Neuronal stem cell (in vitro differentiated cells): ENCODE measurements at regions not wholly inside any gene's neighbourhood (a gene's known extent, or its start where the extent isn't known, plus 50 kb on each side); places are given as distances from the start of the nearest gene placed in this dataset.

Experiments used
- DNase-seq: peaks from one replicate; pipeline ENCODE4 v3.0.0-alpha.2; 2013; ENCODE audit warnings: low spot score
- H2AFZ ChIP-seq: one replicate; pipeline ENCODE4 v1.6.1; 2013; ENCODE audit warnings: mild to moderate bottlenecking, low read length, inconsistent platforms
- H2AK5ac ChIP-seq: 2 replicates; pipeline ENCODE4 v1.6.1; 2013; ENCODE audit warnings: low read depth, mild to moderate bottlenecking, inconsistent platforms, low read length, moderate library complexity, mixed read lengths
- H2BK120ac ChIP-seq: 2 replicates; pipeline ENCODE4 v1.6.1; 2013; ENCODE audit warnings: low read depth, mild to moderate bottlenecking, inconsistent platforms, low read length, moderate library complexity, mixed read lengths
- H2BK12ac ChIP-seq: one replicate; pipeline ENCODE4 v1.6.1; 2013; ENCODE audit warnings: low read length, inconsistent platforms
- H2BK15ac ChIP-seq: 2 replicates; pipeline ENCODE4 v1.6.1; 2013; ENCODE audit warnings: mild to moderate bottlenecking, low read length, inconsistent platforms, mixed read lengths
- H2BK5ac ChIP-seq: one replicate; pipeline ENCODE4 v1.6.1; 2013; ENCODE audit warnings: inconsistent platforms, mild to moderate bottlenecking, low read length, moderate library complexity
- H3K14ac ChIP-seq: one replicate; pipeline ENCODE4 v1.6.1; 2013; ENCODE audit warnings: low read length, inconsistent platforms
- H3K18ac ChIP-seq: 2 replicates; pipeline ENCODE4 v1.6.1; 2013; ENCODE audit warnings: low read length, inconsistent platforms
- H3K23ac ChIP-seq: 2 replicates; pipeline ENCODE4 v1.6.1; 2013; ENCODE audit warnings: low read depth, mild to moderate bottlenecking, mixed read lengths, low read length, inconsistent platforms; ENCODE audit not compliant: poor library complexity
- H3K27ac ChIP-seq: replicated peaks from 3 replicates; pipeline ENCODE4 v1.5.1; 2013; ENCODE audit warnings: low read length, inconsistent platforms
- H3K27me3 ChIP-seq, 3 experiments: 2 replicates each; pipeline ENCODE4 v1.6.1; 2013; ENCODE audit warnings: low read length in 3 of 3, mild to moderate bottlenecking in 2 of 3, inconsistent platforms in 1 of 3, low read depth in 1 of 3, mixed read lengths in 1 of 3, moderate library complexity in 1 of 3; ENCODE audit not compliant: control insufficient read depth in 3 of 3, insufficient read depth in 3 of 3
- H3K36me3 ChIP-seq, 2 donors: replicated peaks in 1 of 2; 2 replicates each; pipeline ENCODE4 v1.6.1; 2013; ENCODE audit warnings: low read length in 2 of 2; ENCODE audit not compliant: control insufficient read depth in 2 of 2, insufficient read depth in 2 of 2
- H3K4ac ChIP-seq: 2 replicates; pipeline ENCODE4 v1.6.1; 2013; ENCODE audit warnings: inconsistent platforms, mild to moderate bottlenecking, low read length, moderate library complexity
- H3K4me1 ChIP-seq, 2 donors: 1 replicate in 1 of 2; 2 replicates in 1 of 2; pipeline ENCODE4 v1.6.1; 2013; ENCODE audit warnings: low read length in 2 of 2, low read depth in 1 of 2; ENCODE audit not compliant: control insufficient read depth in 2 of 2, insufficient read depth in 1 of 2
- H3K4me2 ChIP-seq: one replicate; pipeline ENCODE4 v1.6.1; 2013; ENCODE audit warnings: mild to moderate bottlenecking, low read length, inconsistent platforms; ENCODE audit not compliant: insufficient read depth, poor library complexity, severe bottlenecking
- H3K4me3 ChIP-seq, 2 donors: 2 replicates each; pipeline ENCODE4 v1.5.1; 2013; ENCODE audit warnings: low read length in 2 of 2, mild to moderate bottlenecking in 2 of 2, inconsistent platforms in 1 of 2, moderate library complexity in 1 of 2
- H3K79me1 ChIP-seq: one replicate; pipeline ENCODE4 v1.6.1; 2013; ENCODE audit warnings: low read depth, mild to moderate bottlenecking, inconsistent platforms, low read length, moderate library complexity
- H3K9ac ChIP-seq: one replicate; pipeline ENCODE4 v1.6.1; 2013; ENCODE audit warnings: mild to moderate bottlenecking, low read depth, low read length, inconsistent platforms; ENCODE audit not compliant: poor library complexity
- H3K9me3 ChIP-seq, 2 donors: replicated peaks in 1 of 2; 2 replicates each; pipeline versions ENCODE3 to v1.6.1; 2013; ENCODE audit warnings: low read length in 2 of 2, mild to moderate bottlenecking in 2 of 2, inconsistent platforms in 1 of 2, low read depth in 1 of 2, mixed read lengths in 1 of 2, moderate library complexity in 1 of 2; ENCODE audit not compliant: control insufficient read depth in 2 of 2, insufficient read depth in 1 of 2
- H4K8ac ChIP-seq: one replicate; pipeline ENCODE4 v1.6.1; 2013; ENCODE audit warnings: low read depth, mild to moderate bottlenecking, inconsistent platforms, low read length, moderate library complexity
- H4K91ac ChIP-seq: one replicate; pipeline ENCODE4 v1.6.1; 2013; ENCODE audit warnings: low read length, low read depth, mild to moderate bottlenecking, inconsistent platforms; ENCODE audit not compliant: poor library complexity
- WGBS, 2 donors: extraction: QIAGEN DNeasy Blood & Tissue Kit; methylation state at CpG; one replicate each; pipeline ENCODE4 v1.1.7; 2013; ENCODE audit warnings: missing lambda C conversion rate in 2 of 2, mixed read lengths in 1 of 2; ENCODE audit not compliant: insufficient read length in 2 of 2, insufficient replicate concordance in 1 of 2; ENCODE audit errors: extremely low coverage in 2 of 2; 5-methylcytosine and 5-hydroxymethylcytosine counted together

DNA sequence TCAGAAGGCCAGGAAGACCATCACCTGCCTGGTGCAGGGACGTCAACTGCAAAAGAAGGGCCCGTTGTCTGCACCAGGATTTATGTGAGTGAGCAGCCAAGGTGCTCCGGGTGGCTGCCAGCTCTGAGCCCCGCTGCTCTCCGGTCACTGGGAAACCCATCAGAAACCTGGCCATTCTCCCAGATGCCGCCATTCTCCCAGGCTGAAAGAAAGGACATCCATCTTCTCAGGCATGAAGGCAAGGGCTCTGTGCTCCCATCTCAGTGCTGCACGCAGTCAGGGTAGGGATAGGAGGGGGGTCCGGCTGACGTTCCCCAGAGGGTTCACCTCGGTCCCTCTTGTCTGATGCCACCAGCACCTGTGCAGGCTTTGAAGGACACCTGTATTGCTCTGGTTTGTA lies 158.4 kb downstream of the ERCC6L2 start:
- Histone ChIP-seq H3K23ac (no peak overlapping the region), H3K27ac (no peak overlapping the region), H3K18ac (no peak overlapping the region), H3K9me3 (peaks cover 11 to 23% of the 10 kb centered on the region in 2 donors), H2BK12ac (no peak overlapping the region), H2AFZ (no peak overlapping the region), H2BK120ac (no peak overlapping the region), H3K4me2 (no peak overlapping the region), H2BK15ac (no peak overlapping the region), H4K91ac (peak overlapping the region; percentile 73), H3K14ac (no peak overlapping the region), H2BK5ac (no peak overlapping the region), H3K4me1 (no peaks in the 10 kb centered on the region), H3K4me3 (no peak overlapping the region), H3K79me1 (no peaks in the 10 kb centered on the region), H2AK5ac (no peak overlapping the region), H4K8ac (no peak overlapping the region), H3K27me3 (no peaks in the 10 kb centered on the region), H3K9ac (no peak overlapping the region), H3K4ac (no peak overlapping the region), H3K36me3 (peaks cover 0 to 1% of the 10 kb centered on the region in 2 donors)
- DNase-seq, result no peak
- WGBS, 2 donors, result no CpG with 5 or more reads among the region's 10 CpGs

DNA sequence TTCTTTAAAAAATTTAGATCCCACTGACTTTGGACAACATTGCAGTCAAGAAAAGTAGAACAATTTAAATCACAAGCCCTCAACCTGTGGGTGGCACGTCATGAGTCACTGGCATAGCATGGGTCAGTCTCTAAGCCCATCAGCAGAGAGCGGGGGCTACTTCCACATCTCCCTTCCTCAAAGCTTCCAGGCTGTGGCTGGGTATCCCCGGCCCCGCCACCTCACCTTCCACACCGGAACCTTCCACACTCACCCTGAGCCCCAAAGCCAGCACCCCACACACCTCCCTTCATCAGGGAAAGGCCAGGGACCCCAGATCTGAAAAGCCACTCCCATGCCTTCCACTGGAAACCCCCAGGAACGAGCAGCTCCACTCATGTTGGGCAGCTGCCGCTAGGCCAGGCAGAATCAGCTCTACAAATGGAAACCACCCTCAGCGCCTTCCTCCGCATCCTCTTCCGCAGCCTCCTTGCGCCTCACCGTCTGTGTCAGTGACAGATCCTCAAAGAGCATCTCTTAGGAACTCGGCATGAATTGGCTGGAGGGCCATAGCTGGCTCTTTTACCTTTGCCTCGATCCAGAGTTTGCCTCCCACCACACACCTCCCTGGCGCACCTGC lies 156.5 kb downstream of the ERCC6L2 start:
- H3K4ac ChIP-seq, result no peak overlapping the region
- peak overlapping the region; percentile 7 for H2BK5ac ChIP-seq
- no peak overlapping the region for H3K23ac ChIP-seq
- no peak overlapping the region for H4K8ac ChIP-seq
- peaks cover 0 to 7% of the 10 kb centered on the region in 2 donors for H3K4me1 ChIP-seq
- no CpG with 5 or more reads among the region's 15 CpGs for WGBS, 2 donors
- H3K9me3 ChIP-seq, result peaks cover 9 to 16% of the 10 kb centered on the region in 2 donors
- no peaks in the 10 kb centered on the region for H3K79me1 ChIP-seq
- H2BK12ac ChIP-seq, result no peak overlapping the region
- no peak overlapping the region for H3K4me2 ChIP-seq
- H2BK15ac ChIP-seq, result no peak overlapping the region
- H3K4me3 ChIP-seq, result no peak overlapping the region
- H3K18ac ChIP-seq, result no peak overlapping the region
- H3K14ac ChIP-seq, result no peak overlapping the region
- no peak for DNase-seq
- H3K9ac ChIP-seq, result no peak overlapping the region
- peaks cover 0 to 15% (median 0%) of the 10 kb centered on the region in 3 experiments for H3K27me3 ChIP-seq
- no peak overlapping the region for H3K27ac ChIP-seq
- no peak overlapping the region for H4K91ac ChIP-seq
- no peak overlapping the region for H2AFZ ChIP-seq
- H2BK120ac ChIP-seq, result no peak overlapping the region
- peaks cover 0 to 1% of the 10 kb centered on the region in 2 donors for H3K36me3 ChIP-seq
- H2AK5ac ChIP-seq, result peak overlapping the region; percentile 61

DNA sequence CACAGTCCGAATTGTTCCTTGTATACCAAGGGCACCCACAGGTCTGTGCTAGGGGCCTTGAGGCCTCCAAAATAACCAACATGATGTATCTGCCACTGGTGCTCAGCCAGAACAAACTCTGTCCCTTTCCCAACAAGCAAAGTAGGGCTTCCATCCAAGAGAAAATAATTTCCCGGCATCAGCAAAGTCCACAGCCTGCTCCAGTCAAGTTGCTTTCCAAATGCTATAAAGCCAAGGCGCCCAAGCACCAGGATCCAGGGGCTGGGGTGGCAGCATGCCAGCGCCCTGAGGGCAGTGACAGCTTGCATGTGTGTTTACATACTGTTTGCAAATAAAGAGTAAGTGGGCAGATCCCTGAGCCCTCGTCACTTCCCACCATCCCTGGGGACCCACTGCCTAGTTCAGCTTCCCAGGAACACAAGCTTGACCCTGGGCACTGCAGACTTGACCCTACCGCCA lies 155.9 kb downstream of the ERCC6L2 start:
- peaks cover 12 to 16% of the 10 kb centered on the region in 2 donors for H3K9me3 ChIP-seq
- no peak overlapping the region for H4K91ac ChIP-seq
- no peak overlapping the region for H2BK5ac ChIP-seq
- no peak overlapping the region for H2AK5ac ChIP-seq
- no peaks in the 10 kb centered on the region for H3K79me1 ChIP-seq
- H3K4ac ChIP-seq, result no peak overlapping the region
- H3K36me3 ChIP-seq, result peaks cover 0 to 1% of the 10 kb centered on the region in 2 donors
- H2BK15ac ChIP-seq, result no peak overlapping the region
- H4K8ac ChIP-seq, result no peak overlapping the region
- peak overlapping the region; percentile 19 for H3K23ac ChIP-seq
- H3K27ac ChIP-seq, result no peak overlapping the region
- H3K4me1 ChIP-seq, result peaks cover 0 to 12% of the 10 kb centered on the region in 2 donors
- H3K4me3 ChIP-seq, result no peak overlapping the region
- DNase-seq, result no peak
- H3K14ac ChIP-seq, result no peak overlapping the region
- H3K18ac ChIP-seq, result no peak overlapping the region
- H3K27me3 ChIP-seq, result peaks cover 0 to 22% (median 0%) of the 10 kb centered on the region in 3 experiments
- no CpG with 5 or more reads among the region's 6 CpGs for WGBS, 2 donors
- H2BK120ac ChIP-seq, result peak overlapping the region; percentile 40
- no peak overlapping the region for H2BK12ac ChIP-seq
- no peak overlapping the region for H3K4me2 ChIP-seq
- no peak overlapping the region for H3K9ac ChIP-seq
- H2AFZ ChIP-seq, result no peak overlapping the region

DNA sequence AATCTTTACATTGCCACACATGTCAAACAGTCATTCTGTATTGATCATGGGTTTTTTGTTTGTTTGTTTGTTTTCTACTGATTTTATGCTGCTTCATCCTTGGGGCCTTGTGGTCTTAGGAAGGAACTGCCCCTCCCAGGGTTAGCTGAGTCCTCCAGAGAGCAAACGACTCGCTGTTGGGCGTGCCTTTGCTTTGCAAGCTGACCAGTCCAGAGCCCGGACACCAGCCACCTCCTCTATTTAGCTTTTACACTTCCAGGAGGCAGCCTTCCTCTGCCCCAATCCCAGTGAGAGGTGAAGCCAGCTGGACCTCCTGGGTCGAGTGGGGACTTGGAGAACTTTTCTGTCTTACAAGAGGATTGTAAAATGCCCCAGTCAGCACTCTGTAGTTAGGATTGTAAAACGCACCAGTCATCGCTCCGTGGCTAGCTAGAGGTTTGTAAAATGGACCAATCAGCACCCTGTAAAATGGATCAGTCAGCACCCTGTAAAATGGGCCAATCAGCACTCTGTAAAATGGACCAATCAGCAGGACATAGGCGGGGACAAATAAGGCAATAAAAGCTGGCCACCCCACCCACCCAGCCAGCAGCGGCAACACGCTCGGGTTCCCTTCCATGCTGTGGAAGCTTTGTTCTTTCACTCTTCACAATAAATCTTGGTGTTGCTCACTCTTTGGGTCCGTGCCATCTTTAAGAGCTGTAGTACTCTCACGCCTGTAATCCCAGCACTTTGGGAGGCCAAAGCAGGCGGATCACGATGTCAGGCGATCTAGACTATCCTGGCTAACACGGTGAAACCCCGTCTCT lies 154.4 kb downstream of the ERCC6L2 start:
- Histone ChIP-seq H3K36me3 (no peaks in the 10 kb centered on the region), H3K27ac (no peak overlapping the region), H3K27me3 (peaks cover 0 to 26% (median 0%) of the 10 kb centered on the region in 3 experiments), H3K18ac (no peak overlapping the region), H3K4me2 (no peak overlapping the region), H2BK5ac (no peak overlapping the region), H2AK5ac (no peak overlapping the region), H3K9me3 (peaks cover 5 to 8% of the 10 kb centered on the region in 2 donors), H3K4me1 (peaks cover 0 to 14% of the 10 kb centered on the region in 2 donors), H2BK15ac (no peak overlapping the region), H4K91ac (no peak overlapping the region), H3K9ac (no peak overlapping the region), H3K4me3 (no peak overlapping the region), H3K14ac (no peak overlapping the region), H2BK120ac (no peak overlapping the region), H4K8ac (no peak overlapping the region), H3K23ac (no peak overlapping the region), H2AFZ (no peak overlapping the region), H3K4ac (no peak overlapping the region), H3K79me1 (peaks cover 2% of the 10 kb centered on the region), H2BK12ac (no peak overlapping the region)
- WGBS, 2 donors, result no CpG with 5 or more reads among the region's 19 CpGs
- no peak for DNase-seq
